Fibroblast of pulmonary artery (primary cell): ENCODE measurements at regions not wholly inside any gene's neighbourhood (a gene's known extent, or its start where the extent isn't known, plus 50 kb on each side); places are given as distances from the start of the nearest gene placed in this dataset.
"Not testable (repeated sequence)": the region's sequence is repeated elsewhere in the genome, so short reads cannot be mapped to it uniquely, and the experiment has no call there.

ENCODE experiments used
- DNase-seq: peaks from one replicate; pipeline ENCODE4 v3.0.0-alpha.2; 2010; ENCODE audit warnings: low read depth
- H3K4me3 ChIP-seq: replicated peaks from 2 replicates; pipeline ENCODE4 v1.5.1; 2011; ENCODE audit warnings: low read depth, mild to moderate bottlenecking, control low read depth, low read length, moderate library complexity
- CTCF ChIP-seq: IDR thresholded peaks from 2 replicates; pipeline ENCODE4 v1.5.1; 2011; ENCODE audit warnings: mild to moderate bottlenecking, control low read depth, low read length, inconsistent platforms; ENCODE audit errors: missing control alignments

GRCh38 chr15:39252134-39252470, 328.8 kb upstream of the THBS1 start:
- TF ChIP-seq CTCF: no peak
- no peak for DNase-seq
- H3K4me3 ChIP-seq: no peak overlapping the region

GRCh38 chr15:39253552-39253951, 327.3 kb upstream of the THBS1 start:
- no peak overlapping the region for H3K4me3 ChIP-seq
- no peak for DNase-seq
- TF ChIP-seq CTCF: no peak

GRCh38 chr15:39254181-39254580, 326.7 kb upstream of the THBS1 start:
- TF ChIP-seq CTCF: no peak
- no peak overlapping the region for H3K4me3 ChIP-seq
- no peak for DNase-seq

- TF ChIP-seq CTCF: no peak
- DNase-seq: no peak
- H3K4me3 ChIP-seq: no peak overlapping the region
These were observed 325.1 kb upstream of the THBS1 start for GRCh38 chr15:39255760-39256159.

GRCh38 chr15:39260391-39260790, 320.5 kb upstream of the THBS1 start:
- TF ChIP-seq CTCF: no peak
- no peak overlapping the region for H3K4me3 ChIP-seq
- no peak for DNase-seq

- no peak for DNase-seq
- TF ChIP-seq CTCF: no peak
- H3K4me3 ChIP-seq: no peak overlapping the region
These were observed 320.1 kb upstream of the THBS1 start for GRCh38 chr15:39260791-39261190.

- peak; percentile 54 for DNase-seq
These were observed 319.3 kb upstream of the THBS1 start for GRCh38 chr15:39261397-39262183.

GRCh38 chr15:39262995-39263772, 317.7 kb upstream of the THBS1 start:
- DNase-seq, H3K4me3 ChIP-seq: not testable (repeated sequence)

More at GRCh38 chr15:39261397-39262183, 319.3 kb upstream of the THBS1 start:
- not testable (repeated sequence) for H3K4me3 ChIP-seq
